ENCODE measurements at regions not wholly inside any gene's neighbourhood (a gene's known extent, or its start where the extent isn't known, plus 50 kb on each side); places are given as distances from the start of the nearest gene placed in this dataset.

GRCh38 chr15:95142531-95142930 is 911.2 kb downstream of the MCTP2 start:
- Histone ChIP-seq H3K9me3 (no peaks in the 10 kb centered on the region), H3F3A (replicated peaks; ENCODE audit: insufficient read depth) (no peaks in the 10 kb centered on the region), H2AFZ (ENCODE audit: low read depth) (no peak overlapping the region), H3K9ac (no peak overlapping the region), H3K4me1 (ENCODE audit: control insufficient read depth in 1 of 2, insufficient read depth in 2 of 2, low read depth in 1 of 2, low read length in 1 of 2) (no peaks in the 10 kb centered on the region), H3K27me3 (ENCODE audit: insufficient read depth) (no peaks in the 10 kb centered on the region), H4K20me1 (ENCODE audit: insufficient read depth) (no peaks in the 10 kb centered on the region), H3K79me2 (ENCODE audit: insufficient read depth) (no peaks in the 10 kb centered on the region), H3K9me2 (no peaks in the 10 kb centered on the region), H3K4me3 (ENCODE audit: low read depth in 2 of 2, low read length in 1 of 2) (no peak overlapping the region), H3K27ac (ENCODE audit: low read depth in 2 of 2, low read length in 1 of 2) (no peak overlapping the region), H3K4me2 (no peak overlapping the region), H3K36me3 (replicated peaks in 1 of 2; ENCODE audit: control insufficient read depth in 1 of 2, insufficient read depth in 2 of 2, low read length in 1 of 2) (no peaks in the 10 kb centered on the region)
- TF ChIP-seq SIN3A (IDR thresholded peaks at IDR 0.05; ENCODE audit: borderline replicate concordance, low read depth, low read length) (no peak), MAX (IDR thresholded peaks at IDR 0.05; ENCODE audit: low read depth) (no peak), SMC3 (IDR thresholded peaks at IDR 0.05; ENCODE audit: low read depth, low read length) (no peak), NFIC (IDR thresholded peaks at IDR 0.05; ENCODE audit: borderline replicate concordance) (no peak), FOSL2 (IDR thresholded peaks at IDR 0.05; ENCODE audit: borderline replicate concordance, low read depth) (no peak), JUND (IDR thresholded peaks at IDR 0.05) (no peak), EZH2phosphoT487 (IDR thresholded peaks at IDR 0.05; ENCODE audit: borderline replicate concordance, low read depth) (no peak), FOXM1 (IDR thresholded peaks at IDR 0.05; ENCODE audit: low read depth) (no peak), TEAD4 (IDR thresholded peaks at IDR 0.05; ENCODE audit: borderline replicate concordance, insufficient read depth) (no peak), USF2 (IDR thresholded peaks at IDR 0.05; ENCODE audit: borderline replicate concordance, low read depth, low read length) (no peak)
- TF ChIP-seq, protein P1, sequence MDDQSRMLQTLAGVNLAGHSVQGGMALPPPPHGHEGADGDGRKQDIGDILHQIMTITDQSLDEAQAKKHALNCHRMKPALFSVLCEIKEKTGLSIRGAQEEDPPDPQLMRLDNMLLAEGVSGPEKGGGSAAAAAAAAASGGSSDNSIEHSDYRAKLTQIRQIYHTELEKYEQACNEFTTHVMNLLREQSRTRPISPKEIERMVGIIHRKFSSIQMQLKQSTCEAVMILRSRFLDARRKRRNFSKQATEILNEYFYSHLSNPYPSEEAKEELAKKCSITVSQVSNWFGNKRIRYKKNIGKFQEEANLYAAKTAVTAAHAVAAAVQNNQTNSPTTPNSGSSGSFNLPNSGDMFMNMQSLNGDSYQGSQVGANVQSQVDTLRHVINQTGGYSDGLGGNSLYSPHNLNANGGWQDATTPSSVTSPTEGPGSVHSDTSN (IDR thresholded peaks at IDR 0.05): no peak
- TF ChIP-seq, protein P2, sequence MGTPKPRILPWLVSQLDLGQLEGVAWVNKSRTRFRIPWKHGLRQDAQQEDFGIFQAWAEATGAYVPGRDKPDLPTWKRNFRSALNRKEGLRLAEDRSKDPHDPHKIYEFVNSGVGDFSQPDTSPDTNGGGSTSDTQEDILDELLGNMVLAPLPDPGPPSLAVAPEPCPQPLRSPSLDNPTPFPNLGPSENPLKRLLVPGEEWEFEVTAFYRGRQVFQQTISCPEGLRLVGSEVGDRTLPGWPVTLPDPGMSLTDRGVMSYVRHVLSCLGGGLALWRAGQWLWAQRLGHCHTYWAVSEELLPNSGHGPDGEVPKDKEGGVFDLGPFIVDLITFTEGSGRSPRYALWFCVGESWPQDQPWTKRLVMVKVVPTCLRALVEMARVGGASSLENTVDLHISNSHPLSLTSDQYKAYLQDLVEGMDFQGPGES (IDR thresholded peaks at IDR 0.05; ENCODE audit: low read depth, low read length): no peak
- 52% methylated on average over 1 of the region's 1 CpG for WGBS (ENCODE audit: low lambda C conversion rate)
- ChIA-PET CTCF (no interaction called here), POLR2A (no interaction called here)
- no peak for DNase-seq

DNA sequence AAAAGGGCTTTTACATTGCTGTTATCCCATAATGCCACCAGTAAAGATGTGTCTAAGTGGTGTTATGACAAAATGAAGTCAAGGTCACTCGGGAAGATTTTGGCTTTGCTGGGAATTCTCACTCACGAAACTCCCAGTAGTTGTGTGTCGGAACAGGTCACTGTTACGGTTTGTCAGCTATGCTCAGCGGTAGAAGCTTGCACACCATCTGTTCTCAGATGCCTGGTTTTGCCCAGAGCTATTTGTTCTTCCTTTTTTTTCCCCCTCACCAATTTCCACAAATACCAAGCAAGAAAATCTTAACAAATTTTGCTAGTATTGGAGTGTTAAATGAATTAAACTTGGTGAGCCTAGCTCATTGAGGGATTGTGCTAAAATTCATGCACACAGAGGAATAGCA is 915.1 kb downstream of the MCTP2 start:
- Histone ChIP-seq H3K4me2 (no peak overlapping the region), H3K79me2 (ENCODE audit: insufficient read depth) (no peaks in the 10 kb centered on the region), H3K4me1 (ENCODE audit: control insufficient read depth in 1 of 2, insufficient read depth in 2 of 2, low read depth in 1 of 2, low read length in 1 of 2) (no peaks in the 10 kb centered on the region), H4K20me1 (ENCODE audit: insufficient read depth) (no peaks in the 10 kb centered on the region), H3K9me3 (no peaks in the 10 kb centered on the region), H3K9ac (no peak overlapping the region), H2AFZ (ENCODE audit: low read depth) (no peak overlapping the region), H3K9me2 (no peaks in the 10 kb centered on the region), H3K27me3 (ENCODE audit: insufficient read depth) (no peaks in the 10 kb centered on the region), H3F3A (replicated peaks; ENCODE audit: insufficient read depth) (no peaks in the 10 kb centered on the region), H3K27ac (ENCODE audit: low read depth in 2 of 2, low read length in 1 of 2) (no peak overlapping the region), H3K4me3 (ENCODE audit: low read depth in 2 of 2, low read length in 1 of 2) (no peak overlapping the region), H3K36me3 (replicated peaks in 1 of 2; ENCODE audit: control insufficient read depth in 1 of 2, insufficient read depth in 2 of 2, low read length in 1 of 2) (no peaks in the 10 kb centered on the region)
- WGBS (ENCODE audit: low lambda C conversion rate): 7% methylated on average over 5 of the region's 5 CpGs
- DNase-seq: no peak
- CTCF ChIA-PET: no interaction called here
- POLR2A ChIA-PET: no interaction called here
- TF ChIP-seq MXI1 (IDR thresholded peaks at IDR 0.05; ENCODE audit: low read depth, low read length) (no peak), TCF12 (IDR thresholded peaks at IDR 0.05) (no peak), FOXM1 (IDR thresholded peaks at IDR 0.05; ENCODE audit: low read depth) (no peak), GATA2 (CRISPR knock-in tag; IDR thresholded peaks at IDR 0.05) (no peak), NFIC (IDR thresholded peaks at IDR 0.05; ENCODE audit: borderline replicate concordance) (no peak), POLR2AphosphoS5 (IDR thresholded peaks at IDR 0.05; ENCODE audit: low read depth, low read length) (no peak), NRF1 (IDR thresholded peaks at IDR 0.05; ENCODE audit: low read depth, low read length) (no peak), USF2 (IDR thresholded peaks at IDR 0.05; ENCODE audit: borderline replicate concordance, low read depth, low read length) (no peak), EZH2phosphoT487 (IDR thresholded peaks at IDR 0.05; ENCODE audit: borderline replicate concordance, low read depth) (no peak)
- TF ChIP-seq, protein P3, sequence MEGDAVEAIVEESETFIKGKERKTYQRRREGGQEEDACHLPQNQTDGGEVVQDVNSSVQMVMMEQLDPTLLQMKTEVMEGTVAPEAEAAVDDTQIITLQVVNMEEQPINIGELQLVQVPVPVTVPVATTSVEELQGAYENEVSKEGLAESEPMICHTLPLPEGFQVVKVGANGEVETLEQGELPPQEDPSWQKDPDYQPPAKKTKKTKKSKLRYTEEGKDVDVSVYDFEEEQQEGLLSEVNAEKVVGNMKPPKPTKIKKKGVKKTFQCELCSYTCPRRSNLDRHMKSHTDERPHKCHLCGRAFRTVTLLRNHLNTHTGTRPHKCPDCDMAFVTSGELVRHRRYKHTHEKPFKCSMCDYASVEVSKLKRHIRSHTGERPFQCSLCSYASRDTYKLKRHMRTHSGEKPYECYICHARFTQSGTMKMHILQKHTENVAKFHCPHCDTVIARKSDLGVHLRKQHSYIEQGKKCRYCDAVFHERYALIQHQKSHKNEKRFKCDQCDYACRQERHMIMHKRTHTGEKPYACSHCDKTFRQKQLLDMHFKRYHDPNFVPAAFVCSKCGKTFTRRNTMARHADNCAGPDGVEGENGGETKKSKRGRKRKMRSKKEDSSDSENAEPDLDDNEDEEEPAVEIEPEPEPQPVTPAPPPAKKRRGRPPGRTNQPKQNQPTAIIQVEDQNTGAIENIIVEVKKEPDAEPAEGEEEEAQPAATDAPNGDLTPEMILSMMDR (IDR thresholded peaks at IDR 0.05): no peak
- TF ChIP-seq, protein P1 (IDR thresholded peaks at IDR 0.05): no peak
